ENCODE measurements at regions not wholly inside any gene's neighbourhood (a gene's known extent, or its start where the extent isn't known, plus 50 kb on each side); places are given as distances from the start of the nearest gene placed in this dataset.

DNA sequence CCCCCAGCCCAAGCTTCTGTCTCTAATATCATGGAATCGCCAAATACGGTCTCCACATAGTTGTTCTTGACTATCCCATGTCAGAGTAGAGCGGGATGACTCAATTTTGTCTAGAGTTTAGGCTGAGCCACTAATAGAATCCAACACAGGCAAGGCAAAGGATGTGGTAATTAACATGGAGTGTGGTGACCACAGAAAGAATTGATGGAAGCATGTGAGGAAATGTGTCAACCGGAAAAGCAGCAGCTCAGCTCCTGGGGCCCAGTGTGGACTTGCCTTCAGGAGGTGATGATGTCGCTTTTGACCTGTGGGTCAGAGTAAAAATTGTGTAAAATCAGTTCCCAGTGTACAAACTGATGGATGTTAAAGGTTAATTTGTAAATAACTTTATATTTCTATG is 139.3 kb upstream of the KLF6 start (continued):
- TF ChIP-seq, protein P1, sequence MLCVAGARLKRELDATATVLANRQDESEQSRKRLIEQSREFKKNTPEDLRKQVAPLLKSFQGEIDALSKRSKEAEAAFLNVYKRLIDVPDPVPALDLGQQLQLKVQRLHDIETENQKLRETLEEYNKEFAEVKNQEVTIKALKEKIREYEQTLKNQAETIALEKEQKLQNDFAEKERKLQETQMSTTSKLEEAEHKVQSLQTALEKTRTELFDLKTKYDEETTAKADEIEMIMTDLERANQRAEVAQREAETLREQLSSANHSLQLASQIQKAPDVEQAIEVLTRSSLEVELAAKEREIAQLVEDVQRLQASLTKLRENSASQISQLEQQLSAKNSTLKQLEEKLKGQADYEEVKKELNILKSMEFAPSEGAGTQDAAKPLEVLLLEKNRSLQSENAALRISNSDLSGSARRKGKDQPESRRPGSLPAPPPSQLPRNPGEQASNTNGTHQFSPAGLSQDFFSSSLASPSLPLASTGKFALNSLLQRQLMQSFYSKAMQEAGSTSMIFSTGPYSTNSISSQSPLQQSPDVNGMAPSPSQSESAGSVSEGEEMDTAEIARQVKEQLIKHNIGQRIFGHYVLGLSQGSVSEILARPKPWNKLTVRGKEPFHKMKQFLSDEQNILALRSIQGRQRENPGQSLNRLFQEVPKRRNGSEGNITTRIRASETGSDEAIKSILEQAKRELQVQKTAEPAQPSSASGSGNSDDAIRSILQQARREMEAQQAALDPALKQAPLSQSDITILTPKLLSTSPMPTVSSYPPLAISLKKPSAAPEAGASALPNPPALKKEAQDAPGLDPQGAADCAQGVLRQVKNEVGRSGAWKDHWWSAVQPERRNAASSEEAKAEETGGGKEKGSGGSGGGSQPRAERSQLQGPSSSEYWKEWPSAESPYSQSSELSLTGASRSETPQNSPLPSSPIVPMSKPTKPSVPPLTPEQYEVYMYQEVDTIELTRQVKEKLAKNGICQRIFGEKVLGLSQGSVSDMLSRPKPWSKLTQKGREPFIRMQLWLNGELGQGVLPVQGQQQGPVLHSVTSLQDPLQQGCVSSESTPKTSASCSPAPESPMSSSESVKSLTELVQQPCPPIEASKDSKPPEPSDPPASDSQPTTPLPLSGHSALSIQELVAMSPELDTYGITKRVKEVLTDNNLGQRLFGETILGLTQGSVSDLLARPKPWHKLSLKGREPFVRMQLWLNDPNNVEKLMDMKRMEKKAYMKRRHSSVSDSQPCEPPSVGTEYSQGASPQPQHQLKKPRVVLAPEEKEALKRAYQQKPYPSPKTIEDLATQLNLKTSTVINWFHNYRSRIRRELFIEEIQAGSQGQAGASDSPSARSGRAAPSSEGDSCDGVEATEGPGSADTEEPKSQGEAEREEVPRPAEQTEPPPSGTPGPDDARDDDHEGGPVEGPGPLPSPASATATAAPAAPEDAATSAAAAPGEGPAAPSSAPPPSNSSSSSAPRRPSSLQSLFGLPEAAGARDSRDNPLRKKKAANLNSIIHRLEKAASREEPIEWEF (CRISPR knock-in tag; IDR thresholded peaks at IDR 0.05) = no peak
- TF ChIP-seq RFX5 (IDR thresholded peaks at IDR 0.05; ENCODE audit: low read depth, low read length) (no peak), FOSL1 (tag; conservative IDR thresholded peaks at IDR 0.05) (peak; percentile 52), JUN (IDR thresholded peaks at IDR 0.05; ENCODE audit: borderline replicate concordance, low read depth, low read length) (peak; percentile 80), JUN (CRISPR knock-in tag; IDR thresholded peaks at IDR 0.05; ENCODE audit: borderline replicate concordance) (no peak), NR2C2 (CRISPR knock-in tag; IDR thresholded peaks at IDR 0.05) (no peak), NR2C2 (tag; IDR thresholded peaks at IDR 0.05) (peak; percentile 63; the same call in 1 of the 2 replicates), PHB2 (IDR thresholded peaks at IDR 0.05; ENCODE audit: low read depth) (no peak), EZH2 (IDR thresholded peaks at IDR 0.05; ENCODE audit: borderline replicate concordance, low read depth, low read length) (no peak), POLR2B (IDR thresholded peaks at IDR 0.05; ENCODE audit: low read depth, partially characterized antibody) (no peak), BHLHE40 (IDR thresholded peaks at IDR 0.05; ENCODE audit: low read length) (no peak), SMARCA5 (IDR thresholded peaks at IDR 0.05) (no peak), DMBX1 (CRISPR knock-in tag; IDR thresholded peaks at IDR 0.05; ENCODE audit: borderline replicate concordance) (no peak), TFAM (CRISPR knock-in tag; conservative IDR thresholded peaks at IDR 0.05) (no peak), ZNF384 (IDR thresholded peaks at IDR 0.05; ENCODE audit: low read depth, low read length) (no peak), ATF7 (IDR thresholded peaks at IDR 0.05) (peak; percentile 48; the same call in 1 of the 2 replicates), GABPB2 (CRISPR knock-in tag; conservative IDR thresholded peaks at IDR 0.05) (no peak), ETV1 (tag; conservative IDR thresholded peaks at IDR 0.05; ENCODE audit: low read depth) (no peak)
- TF ChIP-seq, protein P2, sequence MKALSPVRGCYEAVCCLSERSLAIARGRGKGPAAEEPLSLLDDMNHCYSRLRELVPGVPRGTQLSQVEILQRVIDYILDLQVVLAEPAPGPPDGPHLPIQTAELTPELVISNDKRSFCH (CRISPR knock-in tag; IDR thresholded peaks at IDR 0.05) = no peak
- TF ChIP-seq, protein P2 (tag; IDR thresholded peaks at IDR 0.05) = no peak
- TF ChIP-seq, protein P3, sequence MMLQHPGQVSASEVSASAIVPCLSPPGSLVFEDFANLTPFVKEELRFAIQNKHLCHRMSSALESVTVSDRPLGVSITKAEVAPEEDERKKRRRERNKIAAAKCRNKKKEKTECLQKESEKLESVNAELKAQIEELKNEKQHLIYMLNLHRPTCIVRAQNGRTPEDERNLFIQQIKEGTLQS (IDR thresholded peaks at IDR 0.05) = peak; percentile 84
- TF ChIP-seq, protein P3 (CRISPR knock-in tag; conservative IDR thresholded peaks at IDR 0.05) = no peak
- TF ChIP-seq, protein P4, sequence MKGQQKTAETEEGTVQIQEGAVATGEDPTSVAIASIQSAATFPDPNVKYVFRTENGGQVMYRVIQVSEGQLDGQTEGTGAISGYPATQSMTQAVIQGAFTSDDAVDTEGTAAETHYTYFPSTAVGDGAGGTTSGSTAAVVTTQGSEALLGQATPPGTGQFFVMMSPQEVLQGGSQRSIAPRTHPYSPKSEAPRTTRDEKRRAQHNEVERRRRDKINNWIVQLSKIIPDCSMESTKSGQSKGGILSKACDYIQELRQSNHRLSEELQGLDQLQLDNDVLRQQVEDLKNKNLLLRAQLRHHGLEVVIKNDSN (CRISPR knock-in tag; IDR thresholded peaks at IDR 0.05) = no peak

Data from K562 (cell line).